GM23338 (cell line): ENCODE measurements at regions not wholly inside any gene's neighbourhood (a gene's known extent, or its start where the extent isn't known, plus 50 kb on each side); places are given as distances from the start of the nearest gene placed in this dataset.
"Not testable (repeated sequence)": the region's sequence is repeated elsewhere in the genome, so short reads cannot be mapped to it uniquely, and the experiment has no call there.

ENCODE experiments used
- ATAC-seq: fragments of 200-7000 bp; cut with Tn5 transposase; 3 replicates; pipeline ENCODE4 v1.9.1; 2020
- DNase-seq: peaks from one replicate; pipeline ENCODE4 v3.0.0-alpha.2; 2015; ENCODE audit warnings: low spot score
- H2AFZ ChIP-seq: fragments of 200-600 bp; sonication (generic); 2 replicates; pipeline ENCODE4 v1.8.0; 2016; ENCODE audit warnings: antibody characterized with exemption, mild to moderate bottlenecking, moderate library complexity
- H3F3A ChIP-seq: fragments of 200-600 bp; sonication (generic); replicated peaks from 2 replicates; pipeline ENCODE4 v1.8.0; 2017; ENCODE audit warnings: antibody characterized with exemption, mixed run types, low read depth
- H3K27ac ChIP-seq: fragments of 200-600 bp; sonication (generic); 2 replicates; pipeline ENCODE4 v1.6.1; 2016; ENCODE audit warnings: low read depth
- H3K27me3 ChIP-seq: fragments of 200-600 bp; sonication (generic); 2 replicates; pipeline ENCODE4 v1.8.0; 2016; ENCODE audit warnings: mild to moderate bottlenecking, mixed run types, moderate library complexity; ENCODE audit not compliant: insufficient read depth
- H3K36me3 ChIP-seq: fragments of 200-600 bp; sonication (generic); 2 replicates; pipeline ENCODE4 v1.8.0; 2016; ENCODE audit warnings: mild to moderate bottlenecking; ENCODE audit not compliant: insufficient read depth
- H3K4me1 ChIP-seq: fragments of 200-600 bp; sonication (generic); 2 replicates; pipeline ENCODE4 v1.8.0; 2016; ENCODE audit warnings: mild to moderate bottlenecking, moderate library complexity; ENCODE audit not compliant: insufficient read depth
- H3K4me2 ChIP-seq: fragments of 200-600 bp; sonication (generic); 2 replicates; pipeline ENCODE4 v1.7.1; 2017; ENCODE audit warnings: mixed run types
- H3K4me3 ChIP-seq: fragments of 200-600 bp; sonication (generic); 2 replicates; pipeline ENCODE4 v1.6.1; 2016; ENCODE audit warnings: mixed run types
- H3K79me2 ChIP-seq: fragments of 200-600 bp; sonication (generic); replicated peaks from 2 replicates; pipeline ENCODE4 v1.8.0; 2017; ENCODE audit warnings: mild to moderate bottlenecking; ENCODE audit not compliant: insufficient read depth
- H3K9me2 ChIP-seq: fragments of 200-600 bp; sonication (generic); 2 replicates; pipeline ENCODE4 v1.8.0; 2017; ENCODE audit not compliant: insufficient read depth
- H4K20me1 ChIP-seq: fragments of 200-600 bp; sonication (generic); replicated peaks from 2 replicates; pipeline ENCODE4 v1.8.0; 2017; ENCODE audit warnings: mild to moderate bottlenecking; ENCODE audit not compliant: insufficient read depth
- H3K27ac Mint-ChIP-seq: 2 replicates; pipeline ENCODE4 v1.8.0; 2020; ENCODE audit warnings: inconsistent platforms, mild to moderate bottlenecking, moderate library complexity, mixed read lengths
- H3K27me3 Mint-ChIP-seq: 3 replicates; pipeline ENCODE4 v1.8.0; 2022; ENCODE audit warnings: low read depth, mild to moderate bottlenecking, moderate library complexity, mixed read lengths, inconsistent platforms; ENCODE audit not compliant: insufficient read depth, poor library complexity
- H3K36me3 Mint-ChIP-seq: 3 replicates; pipeline ENCODE4 v1.8.0; 2021; ENCODE audit warnings: low read depth, mild to moderate bottlenecking, inconsistent platforms, moderate library complexity, mixed read lengths
- H3K4me1 Mint-ChIP-seq: 3 replicates; pipeline ENCODE4 v1.8.0; 2020; ENCODE audit warnings: mild to moderate bottlenecking, inconsistent platforms, mixed read lengths
- H3K4me3 Mint-ChIP-seq: 3 replicates; pipeline ENCODE4 v1.8.0; 2021; ENCODE audit warnings: moderate library complexity, mild to moderate bottlenecking, inconsistent platforms, mixed read lengths
- H3K9me3 Mint-ChIP-seq: 3 replicates; pipeline ENCODE4 v1.8.0; 2020; ENCODE audit warnings: moderate library complexity, mild to moderate bottlenecking, inconsistent platforms, mixed read lengths
- ETS1 ChIP-seq: IDR thresholded peaks from 2 replicates; pipeline ENCODE4 v1.6.1; 2016; ENCODE audit warnings: antibody characterized with exemption
- EZH2 ChIP-seq: fragments of 200-600 bp; sonication (generic); IDR thresholded peaks from one replicate; pipeline ENCODE4 v1.8.0; 2017; ENCODE audit warnings: antibody characterized with exemption, mild to moderate bottlenecking, low read depth; ENCODE audit not compliant: unreplicated experiment
- EZH2phosphoT487 ChIP-seq: fragments of 200-600 bp; sonication (generic); IDR thresholded peaks from one replicate; pipeline ENCODE4 v1.8.1; 2018; ENCODE audit warnings: antibody characterized with exemption; ENCODE audit not compliant: unreplicated experiment
- JUNB ChIP-seq: IDR thresholded peaks from one replicate; pipeline ENCODE4 v1.6.1; 2016; ENCODE audit warnings: antibody characterized with exemption; ENCODE audit not compliant: unreplicated experiment
- REST ChIP-seq: IDR thresholded peaks from one replicate; pipeline ENCODE4 v1.6.1; 2018; ENCODE audit warnings: antibody characterized with exemption; ENCODE audit not compliant: unreplicated experiment
- STAT1 ChIP-seq: IDR thresholded peaks from one replicate; pipeline ENCODE4 v1.6.1; 2016; ENCODE audit warnings: antibody characterized with exemption; ENCODE audit not compliant: unreplicated experiment
- ZNF114 ChIP-seq: fragments of 250-450 bp; sonication (Bioruptor Pico); IDR thresholded peaks from 2 replicates; pipeline ENCODE4 v1.5.0; 2020; ENCODE audit warnings: mild to moderate bottlenecking, moderate library complexity
- TF ChIP-seq, protein P1 (sequence below), 2 experiments: fragments of 200-600 bp in 1 of 2; sonication (generic) in 1 of 2; conservative IDR thresholded peaks; 2 replicates each; pipeline versions ENCODE4 v1.5.1 to v1.6.1; 2016 to 2017; ENCODE audit warnings: antibody characterized with exemption in 2 of 2, low read depth in 2 of 2, mild to moderate bottlenecking in 2 of 2, moderate library complexity in 1 of 2

- peaks cover 8% of the 10 kb centered on the region for H3K27me3 Mint-ChIP-seq
- H3K4me1 Mint-ChIP-seq = peaks cover 9% of the 10 kb centered on the region; the same call in 2 of the 3 replicates
- no peak overlapping the region for H3K27ac Mint-ChIP-seq
- H3K36me3 Mint-ChIP-seq = peaks cover 11% of the 10 kb centered on the region; the same call in 2 of the 3 replicates
- peaks cover 32% of the 10 kb centered on the region for H3K9me3 Mint-ChIP-seq
- Histone ChIP-seq H3F3A (no peaks in the 10 kb centered on the region), H3K9me2 (no peaks in the 10 kb centered on the region), H3K27me3 (no peaks in the 10 kb centered on the region), H3K79me2 (no peaks in the 10 kb centered on the region), H3K27ac (no peak overlapping the region), H3K4me3 (no peak overlapping the region), H3K4me2 (no peak overlapping the region), H3K36me3 (no peaks in the 10 kb centered on the region), H2AFZ (no peak overlapping the region), H3K4me1 (no peaks in the 10 kb centered on the region), H4K20me1 (no peaks in the 10 kb centered on the region)
- no peak overlapping the region for H3K4me3 Mint-ChIP-seq
- ATAC-seq = no peak
- no peak for TF ChIP-seq JUNB
- no peak for TF ChIP-seq STAT1
- TF ChIP-seq REST = no peak
- TF ChIP-seq ETS1 = no peak
- no peak for DNase-seq
Observed at GRCh38 chr4:173626277-173626676, 96.2 kb upstream of the HAND2 start.

GRCh38 chr4:173618648-173619047, 88.6 kb upstream of the HAND2 start:
- H3K4me3 ChIP-seq, H3K36me3 ChIP-seq, H3F3A ChIP-seq, H3K27me3 ChIP-seq, DNase-seq, H3K27me3 Mint-ChIP-seq, H4K20me1 ChIP-seq, H3K4me3 Mint-ChIP-seq, H3K4me2 ChIP-seq, H3K27ac ChIP-seq, H3K9me2 ChIP-seq, ATAC-seq, H2AFZ ChIP-seq, H3K4me1 ChIP-seq, H3K27ac Mint-ChIP-seq, H3K79me2 ChIP-seq: not testable (repeated sequence)
- Mint-ChIP-seq H3K4me1 (peaks cover 12% of the 10 kb centered on the region), H3K9me3 (peaks cover 39% of the 10 kb centered on the region), H3K36me3 (peaks cover 28% of the 10 kb centered on the region)

DNA sequence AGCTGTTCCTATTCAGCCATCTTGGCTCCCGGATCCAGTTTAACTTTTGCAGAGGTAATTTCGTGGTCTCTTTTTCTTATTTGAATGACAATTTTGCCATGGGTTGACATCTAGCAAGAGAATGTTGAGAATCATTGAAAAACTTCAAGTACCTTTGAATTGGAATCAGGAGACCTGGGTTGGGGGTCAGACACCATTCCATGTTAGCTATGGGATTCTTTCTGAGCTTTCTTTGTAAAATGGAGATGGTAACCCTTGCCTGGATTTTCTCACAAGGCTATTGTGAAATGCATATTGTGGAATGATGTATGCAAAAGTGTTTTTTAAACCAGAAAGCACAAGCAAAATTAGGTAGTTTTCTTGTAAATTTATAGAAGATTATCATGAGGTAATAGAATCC, 79.1 kb upstream of the HAND2 start:
- Histone ChIP-seq H4K20me1 (no peaks in the 10 kb centered on the region), H2AFZ (peak overlapping the region; percentile 76), H3K4me1 (peaks cover 18% of the 10 kb centered on the region), H3K4me3 (peak overlapping the region; percentile 56), H3K9me2 (no peaks in the 10 kb centered on the region), H3K79me2 (no peaks in the 10 kb centered on the region), H3F3A (no peaks in the 10 kb centered on the region), H3K36me3 (no peaks in the 10 kb centered on the region), H3K4me2 (peak overlapping the region; percentile 66), H3K27me3 (no peaks in the 10 kb centered on the region), H3K27ac (peak overlapping the region; percentile 53; the same call in 1 of the 2 replicates)
- Mint-ChIP-seq H3K4me3 (peak overlapping the region; percentile 60), H3K9me3 (peaks cover 22% of the 10 kb centered on the region), H3K4me1 (peaks cover 10% of the 10 kb centered on the region), H3K27ac (no peak overlapping the region), H3K36me3 (peaks cover 2% of the 10 kb centered on the region; the same call in 1 of the 3 replicates), H3K27me3 (peaks cover 5% of the 10 kb centered on the region)
- ATAC-seq (peak; percentile 28; the same call in 1 of the 3 replicates), DNase-seq (no peak)
- TF ChIP-seq, protein P1, sequence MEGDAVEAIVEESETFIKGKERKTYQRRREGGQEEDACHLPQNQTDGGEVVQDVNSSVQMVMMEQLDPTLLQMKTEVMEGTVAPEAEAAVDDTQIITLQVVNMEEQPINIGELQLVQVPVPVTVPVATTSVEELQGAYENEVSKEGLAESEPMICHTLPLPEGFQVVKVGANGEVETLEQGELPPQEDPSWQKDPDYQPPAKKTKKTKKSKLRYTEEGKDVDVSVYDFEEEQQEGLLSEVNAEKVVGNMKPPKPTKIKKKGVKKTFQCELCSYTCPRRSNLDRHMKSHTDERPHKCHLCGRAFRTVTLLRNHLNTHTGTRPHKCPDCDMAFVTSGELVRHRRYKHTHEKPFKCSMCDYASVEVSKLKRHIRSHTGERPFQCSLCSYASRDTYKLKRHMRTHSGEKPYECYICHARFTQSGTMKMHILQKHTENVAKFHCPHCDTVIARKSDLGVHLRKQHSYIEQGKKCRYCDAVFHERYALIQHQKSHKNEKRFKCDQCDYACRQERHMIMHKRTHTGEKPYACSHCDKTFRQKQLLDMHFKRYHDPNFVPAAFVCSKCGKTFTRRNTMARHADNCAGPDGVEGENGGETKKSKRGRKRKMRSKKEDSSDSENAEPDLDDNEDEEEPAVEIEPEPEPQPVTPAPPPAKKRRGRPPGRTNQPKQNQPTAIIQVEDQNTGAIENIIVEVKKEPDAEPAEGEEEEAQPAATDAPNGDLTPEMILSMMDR (conservative IDR thresholded peaks at IDR 0.05; ENCODE audit: low read depth in 2 of 2) = no peak
- TF ChIP-seq ETS1 (no peak), ZNF114 (CRISPR knock-in tag) (no peak), EZH2phosphoT487 (no peak), EZH2 (no peak), REST (no peak)
